Colonic mucosa (tissue), 4 donors: ENCODE measurements at regions not wholly inside any gene's neighbourhood (a gene's known extent, or its start where the extent isn't known, plus 50 kb on each side); places are given as distances from the start of the nearest gene placed in this dataset.

Experiments used
- DNase-seq: peaks from one replicate; pipeline ENCODE4 v3.0.0-alpha.2; 2020
- H3K27ac ChIP-seq: fragments of 200-600 bp; one replicate; pipeline ENCODE4 v1.8.0; 2021
- H3K27me3 ChIP-seq: fragments of 200-600 bp; one replicate; pipeline ENCODE4 v1.8.0; 2021
- H3K36me3 ChIP-seq: fragments of 200-600 bp; one replicate; pipeline ENCODE4 v1.8.0; 2021
- H3K4me1 ChIP-seq: fragments of 200-600 bp; one replicate; pipeline ENCODE4 v1.8.0; 2021; ENCODE audit warnings: mild to moderate bottlenecking
- H3K4me3 ChIP-seq: fragments of 200-600 bp; one replicate; pipeline ENCODE4 v1.8.0; 2021
- H3K9ac ChIP-seq, 2 donors: one replicate each; pipeline ENCODE4 v1.7.0; 2013; ENCODE audit warnings: control low read depth in 2 of 2, low read depth in 2 of 2, low read length in 2 of 2
- H3K9me3 ChIP-seq: fragments of 200-600 bp; one replicate; pipeline ENCODE4 v1.8.0; 2021
- intact Hi-C: fragments of 100-400 bp; cut with DNase I; formaldehyde crosslinking; loops from one replicate; pipeline ENCODE4 v1.14.1; 2022
- TF ChIP-seq, protein P1 (sequence below): fragments of 200-600 bp; IDR thresholded peaks from one replicate; pipeline ENCODE4 v1.8.0; 2022; ENCODE audit warnings: antibody characterized with exemption, mild to moderate bottlenecking
- donor health status: healthy.
- donor health status: DM: no; HTN: no; CAD: no.
- donor health status: DM: no; HTN: no; CAD: no.

GRCh38 chr3:162141272-162141791, 644.7 kb downstream of the OTOL1 start:
- Histone ChIP-seq H3K27me3 (no peaks in the 10 kb centered on the region), H3K9ac (no peak overlapping the region), H3K4me3 (no peak overlapping the region), H3K36me3 (no peaks in the 10 kb centered on the region), H3K27ac (no peak overlapping the region), H3K9me3 (no peaks in the 10 kb centered on the region), H3K4me1 (no peaks in the 10 kb centered on the region)
- DNase-seq, result no peak
- intact Hi-C loops, result no loop called here
- TF ChIP-seq, protein P1, sequence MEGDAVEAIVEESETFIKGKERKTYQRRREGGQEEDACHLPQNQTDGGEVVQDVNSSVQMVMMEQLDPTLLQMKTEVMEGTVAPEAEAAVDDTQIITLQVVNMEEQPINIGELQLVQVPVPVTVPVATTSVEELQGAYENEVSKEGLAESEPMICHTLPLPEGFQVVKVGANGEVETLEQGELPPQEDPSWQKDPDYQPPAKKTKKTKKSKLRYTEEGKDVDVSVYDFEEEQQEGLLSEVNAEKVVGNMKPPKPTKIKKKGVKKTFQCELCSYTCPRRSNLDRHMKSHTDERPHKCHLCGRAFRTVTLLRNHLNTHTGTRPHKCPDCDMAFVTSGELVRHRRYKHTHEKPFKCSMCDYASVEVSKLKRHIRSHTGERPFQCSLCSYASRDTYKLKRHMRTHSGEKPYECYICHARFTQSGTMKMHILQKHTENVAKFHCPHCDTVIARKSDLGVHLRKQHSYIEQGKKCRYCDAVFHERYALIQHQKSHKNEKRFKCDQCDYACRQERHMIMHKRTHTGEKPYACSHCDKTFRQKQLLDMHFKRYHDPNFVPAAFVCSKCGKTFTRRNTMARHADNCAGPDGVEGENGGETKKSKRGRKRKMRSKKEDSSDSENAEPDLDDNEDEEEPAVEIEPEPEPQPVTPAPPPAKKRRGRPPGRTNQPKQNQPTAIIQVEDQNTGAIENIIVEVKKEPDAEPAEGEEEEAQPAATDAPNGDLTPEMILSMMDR, result no peak

- Histone ChIP-seq H3K9me3 (no peaks in the 10 kb centered on the region), H3K4me1 (no peaks in the 10 kb centered on the region), H3K27ac (no peak overlapping the region), H3K9ac (no peak overlapping the region), H3K36me3 (no peaks in the 10 kb centered on the region), H3K27me3 (no peaks in the 10 kb centered on the region), H3K4me3 (no peak overlapping the region)
- no peak for DNase-seq
- intact Hi-C loops, result no loop called here
- TF ChIP-seq, protein P1, result no peak
Measured at GRCh38 chr3:162142511-162142910, 645.9 kb downstream of the OTOL1 start.

DNA sequence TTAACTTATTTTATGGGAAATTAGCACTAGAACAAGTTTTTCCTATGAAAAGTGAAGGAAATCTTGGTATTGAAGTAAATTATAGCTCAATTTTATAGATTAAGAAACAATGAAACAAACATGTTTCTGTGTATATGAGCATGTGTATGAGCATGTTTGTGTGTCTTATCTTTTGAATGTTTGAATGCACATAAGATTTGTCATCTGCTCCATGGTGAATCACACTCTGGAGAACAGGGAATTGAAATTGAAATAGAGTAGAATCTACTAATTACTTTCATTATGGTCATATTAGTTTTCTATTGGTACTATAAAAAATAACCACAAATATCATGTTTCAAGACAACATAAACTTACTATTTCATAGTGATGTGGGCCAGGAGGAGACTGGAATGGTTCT, 646.6 kb downstream of the OTOL1 start:
- no peak overlapping the region for H3K9ac ChIP-seq
- DNase-seq, result no peak
- no peak overlapping the region for H3K4me3 ChIP-seq
- H3K4me1 ChIP-seq, result no peaks in the 10 kb centered on the region
- intact Hi-C loops, result no loop called here
- H3K36me3 ChIP-seq, result no peaks in the 10 kb centered on the region
- no peak overlapping the region for H3K27ac ChIP-seq
- no peaks in the 10 kb centered on the region for H3K27me3 ChIP-seq
- H3K9me3 ChIP-seq, result no peaks in the 10 kb centered on the region
- TF ChIP-seq, protein P1, result no peak

GRCh38 chr3:162147996-162148395, 651.4 kb downstream of the OTOL1 start:
- no peak overlapping the region for H3K9ac ChIP-seq
- DNase-seq, result no peak
- H3K36me3 ChIP-seq, result no peaks in the 10 kb centered on the region
- no peaks in the 10 kb centered on the region for H3K4me1 ChIP-seq
- no peaks in the 10 kb centered on the region for H3K27me3 ChIP-seq
- TF ChIP-seq, protein P1, result no peak
- no peak overlapping the region for H3K4me3 ChIP-seq
- intact Hi-C loops, result no loop called here
- no peak overlapping the region for H3K27ac ChIP-seq
- no peaks in the 10 kb centered on the region for H3K9me3 ChIP-seq

DNA sequence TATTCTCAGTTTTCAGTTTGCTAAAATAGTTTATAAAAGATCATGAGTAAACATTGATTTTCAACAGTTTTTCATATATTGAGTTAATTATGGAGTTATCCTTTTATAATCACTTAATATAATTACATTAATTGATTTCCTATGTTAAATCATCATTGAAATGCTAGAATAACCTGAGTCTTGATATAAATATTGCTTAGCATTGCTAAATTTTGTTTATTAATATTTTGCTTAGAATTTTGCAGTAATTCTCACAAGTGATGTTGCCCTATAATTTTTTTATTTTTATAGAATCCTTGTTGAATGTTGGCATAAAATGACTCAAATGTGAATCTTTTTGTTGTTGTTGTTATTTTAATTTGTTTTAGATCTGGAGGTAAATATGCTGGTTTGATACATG, 654.2 kb downstream of the OTOL1 start:
- H3K36me3 ChIP-seq, result no peaks in the 10 kb centered on the region
- no peak overlapping the region for H3K9ac ChIP-seq
- intact Hi-C loops, result no loop called here
- H3K27me3 ChIP-seq, result no peaks in the 10 kb centered on the region
- no peak overlapping the region for H3K27ac ChIP-seq
- H3K4me3 ChIP-seq, result no peak overlapping the region
- no peaks in the 10 kb centered on the region for H3K9me3 ChIP-seq
- TF ChIP-seq, protein P1, result no peak
- DNase-seq, result no peak
- no peaks in the 10 kb centered on the region for H3K4me1 ChIP-seq
